HepG2 (cell line): ENCODE measurements at regions not wholly inside any gene's neighbourhood (a gene's known extent, or its start where the extent isn't known, plus 50 kb on each side); places are given as distances from the start of the nearest gene placed in this dataset.
A peak's percentile ranks its signal among the peaks of the same experiment; 100 is the strongest.

Experiments used
- ATAC-seq: fragments of 200-7000 bp; cut with Tn5 transposase; 3 replicates; pipeline ENCODE4 v1.9.1; 2020; ENCODE audit warnings: mild to moderate bottlenecking, moderate library complexity
- BruUV-seq: library from RNA; stranded (reverse); fragments of 400-500 nt; replicated peaks from 2 replicates; lab custom pipeline; 2021; lab: Mats Ljungman, UMichigan
- CTCF ChIA-PET: fragments of 300-600 bp; formaldehyde crosslinking; extraction: SDS; loops from one replicate; lab custom pipeline; 2021; ENCODE audit warnings: low total read pairs, inconsistent platforms, low intra/inter-chr PET ratio; lab: Yijun Ruan, JAX
- POLR2A ChIA-PET: fragments of 350-600 bp; sonication (Branson Sonifier 250); formaldehyde crosslinking; loops from one replicate; lab custom pipeline; 2020; ENCODE audit warnings: antibody characterized with exemption, inconsistent platforms; lab: Yijun Ruan, JAX
- DNase-seq: peaks from one replicate; pipeline ENCODE4 v3.0.0-alpha.2; 2015; ENCODE audit warnings: low spot score
- FAIRE-seq: peaks from 3 replicates; lab custom pipeline; 2011; peaks lifted over from hg19 to GRCh38; lab: Jason Lieb, UNC
- H2AFZ ChIP-seq: one replicate; pipeline ENCODE4 v1.6.1; 2011; ENCODE audit warnings: low read length, inconsistent platforms
- H3K27ac ChIP-seq: fragments of 300-600 bp; 3 replicates; pipeline ENCODE4 v1.8.0; 2011; ENCODE audit warnings: mixed run types, mild to moderate bottlenecking, mixed read lengths, low read length, inconsistent platforms; ENCODE audit not compliant: insufficient read depth; ENCODE audit errors: extremely low read length
- H3K27me3 ChIP-seq, 2 experiments: fragments of 200-600 bp in 1 of 2; 2 replicates in 1 of 2; 3 replicates in 1 of 2; pipeline versions ENCODE4 v1.6.0 to v1.8.0; 2011; ENCODE audit warnings: low read length in 2 of 2, mild to moderate bottlenecking in 2 of 2, moderate library complexity in 2 of 2, inconsistent platforms in 1 of 2; ENCODE audit not compliant: insufficient read depth in 2 of 2, control insufficient read depth in 1 of 2
- H3K36me3 ChIP-seq, 2 experiments: fragments of 200-600 bp in 1 of 2; replicated peaks in 1 of 2; 2 replicates in 1 of 2; 3 replicates in 1 of 2; pipeline versions ENCODE4 v1.5.1 to v1.8.0; 2011; ENCODE audit warnings: low read length in 2 of 2, inconsistent platforms in 1 of 2; ENCODE audit not compliant: insufficient read depth in 2 of 2, control insufficient read depth in 1 of 2
- H3K4me1 ChIP-seq: 2 replicates; pipeline ENCODE4 v1.5.1; 2012; ENCODE audit warnings: low read length, inconsistent platforms; ENCODE audit not compliant: insufficient read depth
- H3K4me2 ChIP-seq: 2 replicates; pipeline ENCODE4 v1.6.0; 2011; ENCODE audit warnings: low read depth, low read length, inconsistent platforms
- H3K4me3 ChIP-seq, 3 experiments: fragments of 200-600 bp in 1 of 3; sonication (generic), shearing (Covaris generic) in 1 of 3; replicated peaks in 1 of 3; 2 replicates each; pipeline ENCODE4 v1.5.1; 2011 to 2016; ENCODE audit warnings: low read length in 3 of 3, inconsistent platforms in 2 of 3, low read depth in 2 of 3, mild to moderate bottlenecking in 2 of 3, control low read depth in 1 of 3, mixed read lengths in 1 of 3; ENCODE audit not compliant: insufficient read depth in 1 of 3
- H3K79me2 ChIP-seq: one replicate; pipeline ENCODE4 v1.6.1; 2011; ENCODE audit warnings: low read length, inconsistent platforms; ENCODE audit not compliant: insufficient read depth
- H3K9ac ChIP-seq: 2 replicates; pipeline ENCODE4 v1.6.0; 2011; ENCODE audit warnings: mild to moderate bottlenecking, low read depth, low read length, inconsistent platforms; ENCODE audit not compliant: insufficient read depth
- H3K9me3 ChIP-seq: 2 replicates; pipeline ENCODE4 v1.5.1; 2012; ENCODE audit warnings: mild to moderate bottlenecking, low read length
- H4K20me1 ChIP-seq: 2 replicates; pipeline ENCODE4 v1.6.0; 2011; ENCODE audit warnings: inconsistent platforms, mild to moderate bottlenecking, low read length, moderate library complexity; ENCODE audit not compliant: insufficient read depth
- RFX1 ChIP-seq: fragments of 450-650 bp; IDR thresholded peaks from 2 replicates; pipeline ENCODE4 v1.6.1; 2017
- RFX3 ChIP-seq: IDR thresholded peaks from 2 replicates; pipeline ENCODE4 v1.6.1; 2016; ENCODE audit warnings: missing biosample characterization, missing genetic modification reagents
- RORA ChIP-seq: sonication (generic); formaldehyde crosslinking; IDR thresholded peaks from 2 replicates; pipeline ENCODE4 v1.5.0; 2020; ENCODE audit warnings: mild to moderate bottlenecking, missing genetic modification reagents, moderate library complexity
- ZMYM2 ChIP-seq: sonication (generic); formaldehyde crosslinking; IDR thresholded peaks from 2 replicates; pipeline ENCODE4 v1.8.0; 2022; ENCODE audit warnings: mild to moderate bottlenecking, missing genetic modification reagents
- ZNF124 ChIP-seq: sonication (generic); formaldehyde crosslinking; IDR thresholded peaks from 2 replicates; pipeline ENCODE4 v1.4.0; 2020; ENCODE audit warnings: missing genetic modification reagents
- ZNF549 ChIP-seq: sonication (generic); formaldehyde crosslinking; IDR thresholded peaks from 2 replicates; pipeline ENCODE4 v1.5.0; 2020; ENCODE audit warnings: missing genetic modification reagents
- ZNF577 ChIP-seq: sonication (generic); formaldehyde crosslinking; IDR thresholded peaks from 2 replicates; pipeline ENCODE4 v1.4.0; 2020; ENCODE audit warnings: mild to moderate bottlenecking, low read depth, missing genetic modification reagents, borderline replicate concordance
- ZNF614 ChIP-seq: IDR thresholded peaks from 2 replicates; pipeline ENCODE4 v1.6.1; 2018; ENCODE audit warnings: missing biosample characterization, missing genetic modification reagents, inconsistent platforms, borderline replicate concordance
- ZNF615 ChIP-seq: sonication (generic); formaldehyde crosslinking; IDR thresholded peaks from 2 replicates; pipeline ENCODE4 v1.5.0; 2020; ENCODE audit warnings: mild to moderate bottlenecking, missing genetic modification reagents, borderline replicate concordance
- ZSCAN12 ChIP-seq: sonication (generic); formaldehyde crosslinking; IDR thresholded peaks from 2 replicates; pipeline ENCODE4 v1.9.0; 2021; ENCODE audit warnings: mild to moderate bottlenecking, missing genetic modification reagents
- WGBS: methylation state at CpG from one replicate; pipeline ENCODE4 v1.1.6; 2017; ENCODE audit warnings: low lambda C conversion rate; 5-methylcytosine and 5-hydroxymethylcytosine counted together
- in situ Hi-C: cut with HindIII; loops from 2 replicates; pipeline ENCODE4 v1.10.0; 2017; ENCODE audit warnings: low pct_unique_long_range_greater_than_20kb; ENCODE audit not compliant: extremely low pct_ligation_motif_present
- intact Hi-C: fragments of 100-400 bp; cut with micrococcal nuclease; formaldehyde crosslinking; loops from one replicate; pipeline ENCODE4 v1.10.0; 2022; ENCODE audit not compliant: unreplicated experiment
- TF ChIP-seq, protein P1 (sequence below): conservative IDR thresholded peaks from 2 replicates; pipeline ENCODE4 v1.6.1; 2018; ENCODE audit warnings: missing genetic modification reagents
- TF ChIP-seq, protein P2 (sequence below): sonication (generic); formaldehyde crosslinking; IDR thresholded peaks from 2 replicates; pipeline ENCODE4 v1.8.1; 2023; ENCODE audit warnings: mild to moderate bottlenecking, inconsistent platforms, moderate library complexity, missing genetic modification reagents, borderline replicate concordance

DNA sequence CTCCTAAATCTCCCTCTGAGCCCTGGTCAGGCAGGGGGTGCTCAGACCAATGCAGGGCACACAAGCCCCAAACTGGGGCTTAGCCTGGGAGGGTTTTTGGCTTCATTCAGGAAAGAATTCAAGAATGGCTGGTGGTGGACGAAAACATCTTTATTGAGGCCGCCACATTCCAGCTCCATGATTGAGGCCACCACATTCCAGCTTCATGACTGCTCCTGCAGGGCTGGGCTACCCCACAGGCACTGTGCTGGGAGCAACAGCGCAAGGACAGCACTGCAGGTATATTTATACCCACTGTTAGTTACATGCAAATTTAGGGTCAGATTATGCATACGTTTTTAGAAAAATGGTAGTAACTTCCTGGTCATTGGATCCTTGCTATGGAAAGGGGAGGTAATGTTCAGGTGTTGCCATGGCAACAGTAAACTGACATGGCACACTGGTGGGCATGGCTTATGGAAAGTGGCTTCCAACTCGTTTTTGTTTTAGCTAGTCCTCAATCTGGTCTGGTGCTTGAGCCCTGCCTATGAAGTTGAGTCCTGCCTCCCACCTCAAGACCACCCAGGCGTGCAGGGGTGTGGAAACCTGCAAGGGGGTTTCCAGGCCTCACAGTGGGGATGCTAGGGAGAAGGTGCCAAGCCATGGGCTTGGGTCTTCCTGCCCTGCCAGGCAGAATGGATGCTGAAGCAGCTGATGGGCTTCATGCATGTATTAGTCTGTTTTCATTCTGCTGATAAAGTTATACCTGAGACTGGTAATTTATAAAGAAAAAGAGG is 348.7 kb upstream of the AJAP1 start:
- POLR2A ChIA-PET = no interaction called here
- Histone ChIP-seq H3K9ac (no peak overlapping the region), H3K79me2 (no peaks in the 10 kb centered on the region), H2AFZ (no peak overlapping the region), H3K27ac (no peak overlapping the region), H3K9me3 (no peaks in the 10 kb centered on the region), H3K36me3 (no peaks in the 10 kb centered on the region), H4K20me1 (no peaks in the 10 kb centered on the region), H3K4me1 (peaks cover 12% of the 10 kb centered on the region; the same call in 1 of the 2 replicates), H3K27me3 (peaks cover 2 to 7% of the 10 kb centered on the region in 2 experiments; a peak in 2 of 5 replicates), H3K4me3 (no peak overlapping the region), H3K4me2 (no peak overlapping the region)
- no peak for DNase-seq
- TF ChIP-seq RFX1 (peak; percentile 46; the same call in 1 of the 2 replicates), ZMYM2 (CRISPR knock-in tag) (no peak), RFX3 (CRISPR knock-in tag) (peak; percentile 42; the same call in 1 of the 2 replicates)
- CTCF ChIA-PET = no interaction called here
- peak; percentile 39; the same call in 2 of the 3 replicates for ATAC-seq
- no TSS peak for BruUV-seq
- WGBS = 32% methylated on average over 4 of the region's 6 CpGs
- FAIRE-seq = no peak
- intact Hi-C loops = no loop called here
- in situ Hi-C loops = no loop called here

DNA sequence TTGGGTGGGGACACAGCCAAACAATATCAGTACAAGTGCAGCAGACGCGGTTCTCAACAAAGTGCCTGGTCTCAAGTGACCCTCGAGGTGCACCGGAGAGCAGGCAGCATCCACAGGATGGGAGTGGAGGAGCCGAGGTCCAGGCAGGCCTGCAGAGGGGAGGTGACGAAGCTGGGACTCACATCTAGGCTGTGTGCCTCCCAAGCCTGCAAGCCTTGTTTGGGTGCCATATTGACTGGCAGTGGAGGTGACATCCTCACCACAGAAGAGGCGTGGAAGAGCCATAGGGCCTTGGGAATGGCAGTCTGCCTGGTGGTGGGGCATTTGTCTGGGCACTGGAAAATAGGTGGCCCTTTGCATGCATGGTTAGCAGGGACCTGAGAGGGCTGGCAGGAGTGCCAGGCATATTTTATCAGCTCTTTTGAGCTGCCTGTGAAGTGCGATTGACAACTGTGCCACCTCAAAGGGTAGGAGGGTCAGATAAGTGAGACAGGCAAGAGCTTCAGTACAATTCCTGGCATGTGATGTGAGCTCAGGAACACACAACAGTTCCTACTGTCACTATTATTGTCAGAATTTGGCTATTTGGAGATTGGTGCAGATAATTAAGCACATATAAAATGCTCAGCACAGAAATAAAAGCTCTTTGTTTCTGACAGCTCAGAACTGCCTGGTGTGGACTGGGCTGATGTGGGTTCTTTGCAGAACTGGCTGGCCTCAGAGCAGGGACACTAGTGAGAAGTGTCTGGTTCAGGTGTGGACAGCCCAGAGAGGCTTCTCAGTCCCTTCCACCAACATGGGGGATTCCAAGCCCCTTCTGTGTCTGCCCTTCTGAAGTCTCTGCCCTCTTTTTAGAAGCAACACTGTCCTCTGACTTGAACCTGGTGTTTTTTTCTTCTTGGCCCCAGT is 347.6 kb upstream of the AJAP1 start:
- POLR2A ChIA-PET = no interaction called here
- 45% methylated on average over 7 of the region's 8 CpGs for whole genome bisulfite sequencing
- ATAC-seq = no peak
- TF ChIP-seq ZNF124 (CRISPR knock-in tag) (no peak), RORA (CRISPR knock-in tag) (no peak), ZNF577 (CRISPR knock-in tag) (no peak), ZNF614 (CRISPR knock-in tag) (no peak), ZSCAN12 (CRISPR knock-in tag) (no peak), ZNF615 (CRISPR knock-in tag) (no peak), ZNF549 (no peak)
- TF ChIP-seq, protein P1, sequence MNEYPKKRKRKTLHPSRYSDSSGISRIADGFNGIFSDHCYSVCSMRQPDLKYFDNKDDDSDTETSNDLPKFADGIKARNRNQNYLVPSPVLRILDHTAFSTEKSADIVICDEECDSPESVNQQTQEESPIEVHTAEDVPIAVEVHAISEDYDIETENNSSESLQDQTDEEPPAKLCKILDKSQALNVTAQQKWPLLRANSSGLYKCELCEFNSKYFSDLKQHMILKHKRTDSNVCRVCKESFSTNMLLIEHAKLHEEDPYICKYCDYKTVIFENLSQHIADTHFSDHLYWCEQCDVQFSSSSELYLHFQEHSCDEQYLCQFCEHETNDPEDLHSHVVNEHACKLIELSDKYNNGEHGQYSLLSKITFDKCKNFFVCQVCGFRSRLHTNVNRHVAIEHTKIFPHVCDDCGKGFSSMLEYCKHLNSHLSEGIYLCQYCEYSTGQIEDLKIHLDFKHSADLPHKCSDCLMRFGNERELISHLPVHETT (CRISPR knock-in tag) = no peak
- TF ChIP-seq, protein P2, sequence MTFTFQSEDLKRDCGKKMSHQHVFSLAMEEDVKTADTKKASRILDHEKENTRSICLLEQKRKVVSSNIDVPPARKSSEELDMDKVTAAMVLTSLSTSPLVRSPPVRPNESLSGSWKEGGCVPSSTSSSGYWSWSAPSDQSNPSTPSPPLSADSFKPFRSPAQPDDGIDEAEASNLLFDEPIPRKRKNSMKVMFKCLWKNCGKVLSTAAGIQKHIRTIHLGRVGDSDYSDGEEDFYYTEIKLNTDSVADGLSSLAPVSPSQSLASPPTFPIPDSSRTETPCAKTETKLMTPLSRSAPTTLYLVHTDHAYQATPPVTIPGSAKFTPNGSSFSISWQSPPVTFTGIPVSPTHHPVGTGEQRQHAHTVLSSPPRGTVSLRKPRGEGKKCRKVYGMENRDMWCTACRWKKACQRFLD (CRISPR knock-in tag) = no peak

More for the DNA sequence above, 347.6 kb upstream of the AJAP1 start:
- peaks cover 0 to 11% of the 10 kb centered on the region in 2 experiments; a peak in 2 of 5 replicates for H3K27me3 ChIP-seq
- H3K4me1 ChIP-seq = peaks cover 12% of the 10 kb centered on the region; the same call in 1 of the 2 replicates
- H3K9me3 ChIP-seq = no peaks in the 10 kb centered on the region
- H4K20me1 ChIP-seq = no peaks in the 10 kb centered on the region
- FAIRE-seq (no peak), DNase-seq (no peak)
- CTCF ChIA-PET = no interaction called here
- H3K27ac ChIP-seq = no peak overlapping the region
- no peaks in the 10 kb centered on the region for H3K79me2 ChIP-seq
- no peak overlapping the region for H3K4me3 ChIP-seq
- H3K9ac ChIP-seq = no peak overlapping the region
- intact Hi-C loops (no loop called here), in situ Hi-C loops (no loop called here)
- H3K4me2 ChIP-seq = no peak overlapping the region
- no peaks in the 10 kb centered on the region for H3K36me3 ChIP-seq
- no TSS peak for BruUV-seq
- H2AFZ ChIP-seq = no peak overlapping the region
